Tibial nerve (tissue), 3 donors: ENCODE measurements at regions not wholly inside any gene's neighbourhood (a gene's known extent, or its start where the extent isn't known, plus 50 kb on each side); places are given as distances from the start of the nearest gene placed in this dataset.

Experiments
- CTCF ChIP-seq, 5 experiments: fragments of 200-600 bp in 3 of 5; fragments of 450-650 bp in 2 of 5; sonication (generic) in 3 of 5; IDR thresholded peaks; one replicate each; pipeline ENCODE4 v1.5.1; 2016 to 2019; ENCODE audit warnings: antibody characterized with exemption in 5 of 5, mild to moderate bottlenecking in 3 of 5, moderate library complexity in 2 of 5
- POLR2A ChIP-seq, 2 donors: fragments of 450-650 bp; IDR thresholded peaks; one replicate each; pipeline ENCODE4 v1.6.1; 2017; ENCODE audit warnings: antibody characterized with exemption in 2 of 2, mild to moderate bottlenecking in 2 of 2, moderate library complexity in 2 of 2

DNA sequence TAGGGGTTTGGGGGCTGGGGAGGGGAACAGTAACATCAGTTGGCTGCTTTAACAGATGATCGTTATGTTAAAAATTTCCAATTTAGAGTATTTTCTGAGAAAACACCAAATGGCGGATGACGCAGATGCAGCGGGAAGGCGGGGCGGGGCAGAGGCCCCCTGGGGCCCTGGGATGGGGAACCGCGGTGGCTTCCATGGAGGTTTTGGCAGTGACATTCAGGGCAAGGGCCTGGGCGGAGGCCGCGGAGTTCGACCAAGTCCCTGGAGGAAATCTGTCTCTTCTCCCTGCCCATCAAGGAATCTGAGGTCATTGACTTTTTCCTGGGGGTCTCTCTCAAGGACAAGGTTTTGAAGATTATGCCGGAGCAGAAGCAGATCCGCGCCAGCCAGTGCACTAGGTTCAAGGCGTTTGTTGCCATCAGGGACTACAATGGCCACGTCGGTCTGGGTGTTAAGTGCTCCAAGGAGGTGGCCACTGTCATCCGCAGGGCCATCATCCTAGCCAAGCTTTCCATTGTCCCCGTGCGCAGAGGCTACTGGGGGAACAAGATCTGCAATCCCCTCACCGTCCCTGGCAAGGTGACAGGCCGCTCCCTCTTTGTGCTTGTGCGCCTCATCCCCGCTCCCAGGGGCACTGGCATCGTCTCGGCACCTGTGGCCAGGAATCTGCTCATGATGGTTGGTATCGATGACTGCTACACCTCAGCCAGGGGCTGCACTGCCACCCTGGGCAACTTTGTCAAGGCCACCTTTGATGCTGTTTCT lies 310.2 kb downstream of the PTPRC start:
- TF ChIP-seq POLR2A (IDR thresholded peaks at IDR 0.05) (no peak), CTCF (IDR thresholded peaks at IDR 0.05) (no peak)
